ENCODE measurements at regions not wholly inside any gene's neighbourhood (a gene's known extent, or its start where the extent isn't known, plus 50 kb on each side); places are given as distances from the start of the nearest gene placed in this dataset.

DNA sequence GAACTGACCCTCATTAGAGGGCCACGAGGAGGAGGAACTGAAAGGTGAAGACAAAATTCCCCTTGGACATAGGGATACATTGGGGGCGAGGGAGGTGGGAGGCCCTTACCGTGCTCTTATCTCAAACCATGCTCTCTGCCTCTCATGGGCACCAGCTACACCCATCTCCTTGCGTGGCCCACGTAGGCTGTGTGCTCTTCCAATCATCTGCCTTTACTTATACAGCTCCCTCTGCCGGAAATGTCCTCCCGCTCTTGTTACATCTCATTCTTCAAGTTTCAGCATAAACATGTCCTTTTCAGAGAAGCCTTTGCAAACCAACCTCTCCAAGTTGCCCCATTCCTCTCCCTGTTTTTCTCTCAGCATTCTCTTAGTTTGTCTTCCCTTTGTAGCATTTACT lies 307.8 kb upstream of the PROK2 start:
- ATAC-seq (no peak), DNase-seq (ENCODE audit: low spot score) (no peak)
- H3K9me3 Mint-ChIP-seq: no peaks in the 10 kb centered on the region
- no peak overlapping the region for H3K27ac Mint-ChIP-seq
- no peaks in the 10 kb centered on the region for H3K4me1 Mint-ChIP-seq (ENCODE audit: low read depth in 2 of 2)
- no peak overlapping the region for H3K4me3 Mint-ChIP-seq
- no peaks in the 10 kb centered on the region for H3K36me3 Mint-ChIP-seq
- H3K27me3 Mint-ChIP-seq: peaks cover 8 to 24% of the 10 kb centered on the region in 2 donors

- peaks cover 0 to under 1% of the 10 kb centered on the region in 2 donors for H3K4me1 Mint-ChIP-seq (ENCODE audit: low read depth in 2 of 2)
- peak in 1 of 2 donors; percentile 2 for ATAC-seq
- no peaks in the 10 kb centered on the region for H3K9me3 Mint-ChIP-seq
- H3K36me3 Mint-ChIP-seq: no peaks in the 10 kb centered on the region
- H3K4me3 Mint-ChIP-seq: no peak overlapping the region
- H3K27ac Mint-ChIP-seq: no peak overlapping the region
- DNase-seq (ENCODE audit: low spot score): no peak
- peaks cover 8 to 11% of the 10 kb centered on the region in 2 donors for H3K27me3 Mint-ChIP-seq
Measured at GRCh38 chr3:72088486-72089025, 303.6 kb upstream of the PROK2 start.

DNA sequence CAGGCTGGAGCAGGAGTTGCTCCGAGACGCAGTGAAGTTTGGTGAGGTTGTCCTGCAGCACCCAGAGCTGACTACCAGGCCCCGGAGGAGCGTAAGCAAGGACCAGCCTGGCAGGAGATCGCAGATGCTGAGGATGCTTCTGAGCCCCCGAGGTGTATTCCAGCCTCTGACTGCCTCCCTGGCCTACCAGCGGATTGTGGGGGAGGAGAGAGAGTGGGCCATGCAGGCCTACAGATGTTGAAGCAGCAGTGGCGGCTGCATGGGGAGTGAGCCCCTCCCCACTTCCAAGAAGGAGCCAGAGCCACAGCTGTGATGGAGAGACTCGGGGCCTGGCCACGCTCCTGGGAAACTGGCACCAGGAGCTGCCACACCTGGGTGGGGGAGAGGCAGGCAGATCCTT lies 302.5 kb upstream of the PROK2 start:
- H3K4me1 Mint-ChIP-seq (ENCODE audit: low read depth in 2 of 2): peaks cover 1 to 9% of the 10 kb centered on the region in 2 donors
- no peaks in the 10 kb centered on the region for H3K36me3 Mint-ChIP-seq
- H3K27ac Mint-ChIP-seq: no peak overlapping the region
- H3K27me3 Mint-ChIP-seq: peaks cover 0 to 7% of the 10 kb centered on the region in 2 donors
- ATAC-seq: no peak
- no peak overlapping the region for H3K4me3 Mint-ChIP-seq
- DNase-seq (ENCODE audit: low spot score): no peak
- H3K9me3 Mint-ChIP-seq: no peaks in the 10 kb centered on the region

DNA sequence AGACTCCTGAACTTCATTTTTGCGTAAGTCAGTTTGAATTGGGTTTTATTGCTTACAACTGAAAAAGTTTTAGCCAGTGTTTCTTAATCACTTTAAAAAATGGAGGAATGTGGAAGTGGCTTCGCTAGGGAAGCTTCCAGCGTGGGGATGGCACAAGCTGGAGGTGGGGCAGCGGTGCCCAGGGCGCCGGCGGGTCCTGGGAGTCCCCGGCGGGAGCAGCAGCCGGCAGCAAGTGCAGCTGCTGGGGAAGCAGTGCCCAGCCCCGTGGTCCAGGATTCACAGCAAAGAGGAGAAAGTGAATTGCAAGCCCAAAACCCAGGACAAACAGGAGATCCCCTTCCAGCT lies 301.8 kb upstream of the PROK2 start:
- Mint-ChIP-seq H3K27me3 (peaks cover 0 to 7% of the 10 kb centered on the region in 2 donors), H3K27ac (no peak overlapping the region), H3K4me3 (no peak overlapping the region), H3K36me3 (no peaks in the 10 kb centered on the region), H3K9me3 (no peaks in the 10 kb centered on the region), H3K4me1 (ENCODE audit: low read depth in 2 of 2) (peaks cover 6 to 11% of the 10 kb centered on the region in 2 donors)
- ATAC-seq (no peak), DNase-seq (ENCODE audit: low spot score) (no peak)

GRCh38 chr3:72086042-72086742 lies 301.2 kb upstream of the PROK2 start:
- Mint-ChIP-seq H3K9me3 (no peaks in the 10 kb centered on the region), H3K36me3 (no peaks in the 10 kb centered on the region), H3K4me3 (no peak overlapping the region), H3K27ac (no peak overlapping the region), H3K27me3 (peaks cover 0 to 7% of the 10 kb centered on the region in 2 donors), H3K4me1 (ENCODE audit: low read depth in 2 of 2) (peaks cover 6 to 14% of the 10 kb centered on the region in 2 donors)
- DNase-seq (ENCODE audit: low spot score) (no peak), ATAC-seq (no peak)

DNA sequence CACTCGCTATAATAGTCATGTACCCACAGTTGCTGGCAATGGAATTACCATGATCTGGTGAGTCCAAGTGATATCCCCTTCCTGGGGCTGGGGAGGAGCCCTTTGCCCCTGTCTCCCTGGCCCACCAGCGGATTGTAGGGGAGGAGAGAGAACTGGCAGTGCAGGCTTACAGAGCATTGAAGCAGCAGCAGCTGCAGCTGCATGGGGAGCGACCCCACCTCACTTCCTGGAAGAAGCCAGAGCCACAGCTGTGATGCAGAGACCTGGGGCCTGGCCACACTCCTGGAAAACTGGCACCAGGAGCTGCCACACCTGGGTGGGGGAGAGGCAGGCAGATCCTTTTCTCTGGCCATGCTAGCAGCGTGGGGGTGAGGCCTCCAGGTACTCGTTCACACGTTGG lies 300.1 kb upstream of the PROK2 start:
- no peak overlapping the region for H3K27ac Mint-ChIP-seq
- DNase-seq (ENCODE audit: low spot score) (no peak), ATAC-seq (no peak)
- no peaks in the 10 kb centered on the region for H3K36me3 Mint-ChIP-seq
- no peaks in the 10 kb centered on the region for H3K9me3 Mint-ChIP-seq
- H3K27me3 Mint-ChIP-seq: no peaks in the 10 kb centered on the region
- peaks cover 7 to 14% of the 10 kb centered on the region in 2 donors for H3K4me1 Mint-ChIP-seq (ENCODE audit: low read depth in 2 of 2)
- no peak overlapping the region for H3K4me3 Mint-ChIP-seq

DNA sequence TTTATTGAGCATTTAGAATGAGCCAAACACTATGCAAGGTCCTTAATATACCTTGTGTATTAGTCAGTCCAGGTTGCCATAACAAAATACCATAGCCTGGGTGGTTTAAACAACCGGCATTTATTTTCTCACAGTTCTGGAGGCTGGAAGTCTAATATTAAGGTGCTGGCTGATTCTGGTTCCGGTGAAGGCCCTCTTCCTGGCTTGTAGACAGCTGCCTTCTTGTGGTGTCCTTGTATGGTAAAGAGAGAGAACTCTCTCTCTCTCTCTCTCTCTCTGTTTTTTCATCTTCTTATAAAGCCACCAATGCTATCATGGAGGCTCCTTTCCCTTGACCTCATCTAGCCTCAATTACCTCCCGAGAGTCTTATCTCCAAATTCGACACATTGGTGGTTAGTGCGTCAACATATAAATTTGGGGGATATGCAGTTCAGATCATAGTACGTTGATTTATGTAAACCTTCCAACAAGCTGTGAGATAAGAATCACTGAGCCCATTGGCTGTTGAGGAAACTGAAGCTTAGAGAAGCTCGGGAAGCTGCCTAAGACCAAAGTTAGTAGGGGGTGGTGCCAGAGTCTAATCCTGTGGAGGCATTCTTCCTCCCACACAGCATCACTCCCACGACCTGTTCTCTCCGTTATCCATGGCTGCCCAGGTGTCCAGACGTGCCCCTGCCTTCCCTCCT lies 298.0 kb upstream of the PROK2 start:
- Mint-ChIP-seq H3K4me1 (ENCODE audit: low read depth in 2 of 2) (peaks cover 14 to 16% of the 10 kb centered on the region in 2 donors), H3K36me3 (no peaks in the 10 kb centered on the region), H3K27me3 (peaks cover under 1 to 3% of the 10 kb centered on the region in 2 donors), H3K27ac (no peak overlapping the region), H3K4me3 (no peak overlapping the region), H3K9me3 (no peaks in the 10 kb centered on the region)
- no peak for DNase-seq (ENCODE audit: low spot score)
- no peak for ATAC-seq

DNA sequence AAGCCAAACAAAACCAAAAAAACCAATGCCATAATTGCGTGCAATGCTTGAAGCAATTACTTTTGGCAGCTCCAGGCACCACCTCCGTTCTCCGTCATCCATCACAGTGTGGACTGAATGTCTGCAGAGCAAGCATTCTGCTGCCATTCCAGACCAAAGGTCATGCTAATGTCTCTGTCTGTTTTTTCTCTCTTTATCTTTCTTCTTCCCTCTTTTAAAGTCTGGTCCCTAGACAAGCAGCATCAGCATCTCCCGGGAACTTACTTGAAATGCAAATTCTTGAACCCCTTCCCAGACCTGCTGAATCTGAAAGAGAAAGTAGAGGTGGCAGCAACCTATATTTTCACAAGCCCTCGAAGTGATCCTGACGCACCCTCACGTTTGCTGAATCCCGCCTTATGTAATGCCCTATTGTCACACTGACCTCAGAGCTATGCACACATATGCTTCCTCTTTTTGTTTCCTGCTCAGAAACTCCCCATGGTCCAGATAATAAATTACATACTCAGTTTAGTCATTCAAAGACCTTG lies 297.3 kb upstream of the PROK2 start:
- Mint-ChIP-seq H3K36me3 (no peaks in the 10 kb centered on the region), H3K27ac (no peak overlapping the region), H3K4me1 (ENCODE audit: low read depth in 2 of 2) (peaks cover 18 to 21% of the 10 kb centered on the region in 2 donors), H3K4me3 (no peak overlapping the region), H3K9me3 (no peaks in the 10 kb centered on the region), H3K27me3 (peaks cover 2 to 7% of the 10 kb centered on the region in 2 donors)
- no peak for DNase-seq (ENCODE audit: low spot score)
- ATAC-seq: peak in 1 of 2 donors; percentile 46

DNA sequence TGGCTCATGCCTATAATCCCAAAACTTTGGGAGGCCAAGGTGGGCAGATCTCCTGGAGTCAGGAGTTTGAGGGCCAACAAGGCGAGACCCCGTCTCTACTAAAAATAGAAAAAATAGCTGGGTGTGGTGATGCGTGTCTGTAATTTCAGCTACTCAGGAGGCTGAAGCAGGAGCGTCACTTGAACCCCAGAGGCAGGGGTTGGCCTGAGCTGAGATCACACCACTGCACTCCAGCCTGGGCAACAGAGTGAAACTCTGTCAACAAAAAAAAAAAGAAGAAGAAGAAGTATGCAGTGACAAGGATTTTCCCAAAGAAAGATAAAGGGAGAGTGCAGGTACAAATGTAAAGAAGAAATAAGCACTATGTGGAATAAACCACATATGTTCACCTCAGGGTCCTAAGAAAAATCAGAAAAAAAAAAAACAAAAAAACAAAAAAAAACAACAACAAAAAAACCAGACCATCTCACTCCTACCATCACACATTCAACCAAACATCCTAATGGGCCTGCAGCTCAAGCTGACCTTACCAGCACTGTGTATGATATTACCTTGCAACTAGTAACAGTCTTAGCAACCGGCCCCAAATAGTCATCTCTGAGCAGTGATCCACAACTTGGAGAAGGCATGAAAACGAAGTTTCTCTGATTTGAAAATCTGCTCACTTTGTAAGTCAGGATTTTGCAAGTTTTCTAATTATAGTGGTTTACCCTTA lies 296.7 kb upstream of the PROK2 start:
- H3K27ac Mint-ChIP-seq: no peak overlapping the region
- ATAC-seq (no peak), DNase-seq (ENCODE audit: low spot score) (no peak)
- H3K4me3 Mint-ChIP-seq: no peak overlapping the region
- H3K27me3 Mint-ChIP-seq: peaks cover 2 to 7% of the 10 kb centered on the region in 2 donors
- H3K4me1 Mint-ChIP-seq (ENCODE audit: low read depth in 2 of 2): peaks cover 18 to 21% of the 10 kb centered on the region in 2 donors
- no peaks in the 10 kb centered on the region for H3K9me3 Mint-ChIP-seq
- peaks cover 3% of the 10 kb centered on the region for H3K36me3 Mint-ChIP-seq

GRCh38 chr3:72080800-72081199 lies 295.9 kb upstream of the PROK2 start:
- H3K27me3 Mint-ChIP-seq: peaks cover 2 to 7% of the 10 kb centered on the region in 2 donors
- DNase-seq (ENCODE audit: low spot score) (no peak), ATAC-seq (no peak)
- H3K4me3 Mint-ChIP-seq: no peak overlapping the region
- H3K9me3 Mint-ChIP-seq: no peaks in the 10 kb centered on the region
- no peak overlapping the region for H3K27ac Mint-ChIP-seq
- peaks cover 6% of the 10 kb centered on the region for H3K36me3 Mint-ChIP-seq
- H3K4me1 Mint-ChIP-seq (ENCODE audit: low read depth in 2 of 2): peaks cover 18 to 21% of the 10 kb centered on the region in 2 donors

GRCh38 chr3:72080095-72080494 lies 295.1 kb upstream of the PROK2 start:
- DNase-seq (ENCODE audit: low spot score): no peak
- Mint-ChIP-seq H3K4me3 (no peak overlapping the region), H3K36me3 (peaks cover 13% of the 10 kb centered on the region), H3K27ac (no peak overlapping the region), H3K4me1 (ENCODE audit: low read depth in 2 of 2) (peaks cover 18 to 21% of the 10 kb centered on the region in 2 donors), H3K9me3 (peaks cover 7% of the 10 kb centered on the region), H3K27me3 (peaks cover 2 to 7% of the 10 kb centered on the region in 2 donors)
- ATAC-seq: no peak

DNA sequence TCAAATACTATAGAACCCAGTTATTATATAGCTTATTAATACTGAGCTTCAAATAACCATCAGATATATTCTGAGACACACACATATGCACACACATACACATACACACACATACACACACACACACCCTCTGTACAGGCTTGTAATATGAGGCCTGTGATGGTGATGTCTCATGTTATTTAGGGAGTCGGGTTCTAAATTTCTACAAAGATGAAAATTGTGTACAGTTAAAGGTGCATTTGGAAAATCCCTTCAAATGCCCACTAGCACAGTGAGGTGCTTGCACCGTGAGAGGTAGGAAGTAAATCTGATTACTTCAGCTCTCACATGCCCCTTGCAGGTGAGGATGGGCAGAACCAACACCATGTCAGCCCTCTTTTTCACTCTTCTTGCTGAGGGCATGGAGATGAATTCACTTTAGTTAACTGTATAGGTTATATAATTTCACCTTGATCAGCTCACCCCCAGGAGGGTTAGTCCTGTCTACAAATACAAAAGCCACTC lies 294.5 kb upstream of the PROK2 start:
- Mint-ChIP-seq H3K4me1 (ENCODE audit: low read depth in 2 of 2) (peaks cover 18 to 21% of the 10 kb centered on the region in 2 donors), H3K27ac (no peak overlapping the region), H3K27me3 (peaks cover 2 to 7% of the 10 kb centered on the region in 2 donors), H3K9me3 (peaks cover 9% of the 10 kb centered on the region), H3K36me3 (peaks cover 16% of the 10 kb centered on the region), H3K4me3 (no peak overlapping the region)
- no peak for DNase-seq (ENCODE audit: low spot score)
- ATAC-seq: peak in 1 of 2 donors; percentile 46

GRCh38 chr3:72078676-72079368 lies 293.9 kb upstream of the PROK2 start:
- no peak overlapping the region for H3K4me3 Mint-ChIP-seq
- H3K27me3 Mint-ChIP-seq: peaks cover 2 to 7% of the 10 kb centered on the region in 2 donors
- H3K4me1 Mint-ChIP-seq (ENCODE audit: low read depth in 2 of 2): peaks cover 18 to 21% of the 10 kb centered on the region in 2 donors
- DNase-seq (ENCODE audit: low spot score) (no peak), ATAC-seq (no peak)
- H3K9me3 Mint-ChIP-seq: peaks cover 9% of the 10 kb centered on the region
- peaks cover 16% of the 10 kb centered on the region for H3K36me3 Mint-ChIP-seq
- H3K27ac Mint-ChIP-seq: no peak overlapping the region
